ENCODE measurements at regions not wholly inside any gene's neighbourhood (a gene's known extent, or its start where the extent isn't known, plus 50 kb on each side); places are given as distances from the start of the nearest gene placed in this dataset.
"Not testable (repeated sequence)": the region's sequence is repeated elsewhere in the genome, so short reads cannot be mapped to it uniquely, and the experiment has no call there.

GRCh38 chr21:20151741-20152140, 846.5 kb upstream of the NCAM2 start:
- no peak for DNase-seq (ENCODE audit: low read depth)

- DNase-seq (ENCODE audit: low read depth): no peak
Measured at GRCh38 chr21:20163167-20163566, 835.0 kb upstream of the NCAM2 start.

GRCh38 chr21:20167059-20167458, 831.1 kb upstream of the NCAM2 start:
- DNase-seq (ENCODE audit: low read depth): no peak

- DNase-seq (ENCODE audit: low read depth): no peak
Measured at GRCh38 chr21:20169812-20170576, 828.2 kb upstream of the NCAM2 start.

- no peak for DNase-seq (ENCODE audit: low read depth)
Measured at GRCh38 chr21:20186186-20186585, 812.0 kb upstream of the NCAM2 start.

- DNase-seq (ENCODE audit: low read depth): no peak
Measured at GRCh38 chr21:20187028-20187427, 811.2 kb upstream of the NCAM2 start.

GRCh38 chr21:20201323-20201722, 796.9 kb upstream of the NCAM2 start:
- not testable (repeated sequence) for DNase-seq (ENCODE audit: low read depth)

- no peak for DNase-seq (ENCODE audit: low read depth)
Measured at GRCh38 chr21:20207335-20207734, 790.9 kb upstream of the NCAM2 start.

- no peak for DNase-seq (ENCODE audit: low read depth)
Measured at GRCh38 chr21:20215959-20216358, 782.2 kb upstream of the NCAM2 start.

- no peak for DNase-seq (ENCODE audit: low read depth)
Measured at GRCh38 chr21:20220586-20220985, 777.6 kb upstream of the NCAM2 start.

- DNase-seq (ENCODE audit: low read depth): not testable (repeated sequence)
Measured at GRCh38 chr21:20221981-20222380, 776.2 kb upstream of the NCAM2 start.

GRCh38 chr21:20236649-20237048, 761.6 kb upstream of the NCAM2 start:
- not testable (repeated sequence) for DNase-seq (ENCODE audit: low read depth)

GRCh38 chr21:20249401-20249800, 748.8 kb upstream of the NCAM2 start:
- DNase-seq (ENCODE audit: low read depth): no peak

GRCh38 chr21:20250337-20250736, 747.9 kb upstream of the NCAM2 start:
- no peak for DNase-seq (ENCODE audit: low read depth)

GRCh38 chr21:20253261-20253660, 744.9 kb upstream of the NCAM2 start:
- DNase-seq (ENCODE audit: low read depth): no peak

- no peak for DNase-seq (ENCODE audit: low read depth)
Measured at GRCh38 chr21:20254964-20255363, 743.2 kb upstream of the NCAM2 start.

- DNase-seq (ENCODE audit: low read depth): no peak
Measured at GRCh38 chr21:20257052-20257740, 741.0 kb upstream of the NCAM2 start.

- no peak for DNase-seq (ENCODE audit: low read depth)
Measured at GRCh38 chr21:20258542-20258941, 739.7 kb upstream of the NCAM2 start.

GRCh38 chr21:20259031-20259867, 739.0 kb upstream of the NCAM2 start:
- no peak for DNase-seq (ENCODE audit: low read depth)

GRCh38 chr21:20260124-20260523, 738.1 kb upstream of the NCAM2 start:
- DNase-seq (ENCODE audit: low read depth): no peak

- DNase-seq (ENCODE audit: low read depth): no peak
Measured at GRCh38 chr21:20261364-20261763, 736.8 kb upstream of the NCAM2 start.

- DNase-seq (ENCODE audit: low read depth): no peak
Measured at GRCh38 chr21:20265707-20266440, 732.3 kb upstream of the NCAM2 start.
